Activated CD8-positive, alpha-beta memory T cell treated with anti-CD3 and anti-CD28 coated beads, Interleukin-2, amount 50 U/mL, for 48 hours (primary cell): ENCODE measurements at regions not wholly inside any gene's neighbourhood (a gene's known extent, or its start where the extent isn't known, plus 50 kb on each side); places are given as distances from the start of the nearest gene placed in this dataset.
A peak's percentile ranks its signal among the peaks of the same experiment; 100 is the strongest.

Experiments
- DNase-seq: peaks from one replicate; pipeline ENCODE4 v3.0.0-alpha.2; 2020

DNA sequence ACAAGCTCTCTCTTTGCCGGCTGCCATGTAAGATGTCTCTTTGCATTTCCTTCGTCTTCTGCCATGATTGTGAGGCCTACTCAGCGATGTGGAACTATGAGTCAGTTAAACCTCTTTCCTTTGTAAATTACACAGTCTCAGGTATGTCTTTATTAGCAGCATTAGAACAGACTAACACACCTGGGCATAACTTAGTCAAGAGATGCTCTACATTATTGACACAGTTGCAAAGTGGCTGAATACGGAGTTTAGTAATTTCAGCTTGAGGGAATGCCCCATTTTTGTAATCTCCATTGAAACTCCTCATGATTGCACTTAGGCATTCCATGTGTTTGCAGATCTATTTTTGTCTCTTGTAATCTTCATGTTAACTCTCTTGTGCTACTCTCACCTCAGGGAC lies 299.5 kb upstream of the HAND2 start:
- DNase-seq: no peak

DNA sequence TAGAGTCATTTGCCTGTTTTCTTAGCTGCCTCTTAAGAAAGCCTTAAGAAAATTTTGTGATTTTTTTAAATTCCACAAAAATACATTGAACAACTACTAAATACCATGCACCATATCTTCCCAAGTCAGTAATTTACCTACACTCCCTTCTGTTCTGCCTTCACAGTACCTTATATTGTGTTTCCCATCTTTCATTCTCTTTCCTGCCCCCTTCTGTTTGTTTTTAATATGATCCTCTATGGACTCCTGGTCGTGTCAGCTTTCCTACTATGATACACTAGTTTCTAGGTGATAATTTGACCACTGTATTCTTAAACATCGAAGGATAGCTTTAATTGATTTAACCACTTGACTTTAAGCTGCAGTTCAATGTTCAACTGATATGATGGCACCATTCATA lies 297.7 kb upstream of the HAND2 start:
- no peak for DNase-seq

- no peak for DNase-seq
These were observed 291.8 kb upstream of the HAND2 start for GRCh38 chr4:173821876-173822275.

GRCh38 chr4:173821036-173821435 lies 291.0 kb upstream of the HAND2 start:
- DNase-seq: no peak

- no peak for DNase-seq
These were observed 277.3 kb upstream of the HAND2 start for GRCh38 chr4:173807347-173807746.

GRCh38 chr4:173805884-173806283 lies 275.9 kb upstream of the HAND2 start:
- no peak for DNase-seq

DNA sequence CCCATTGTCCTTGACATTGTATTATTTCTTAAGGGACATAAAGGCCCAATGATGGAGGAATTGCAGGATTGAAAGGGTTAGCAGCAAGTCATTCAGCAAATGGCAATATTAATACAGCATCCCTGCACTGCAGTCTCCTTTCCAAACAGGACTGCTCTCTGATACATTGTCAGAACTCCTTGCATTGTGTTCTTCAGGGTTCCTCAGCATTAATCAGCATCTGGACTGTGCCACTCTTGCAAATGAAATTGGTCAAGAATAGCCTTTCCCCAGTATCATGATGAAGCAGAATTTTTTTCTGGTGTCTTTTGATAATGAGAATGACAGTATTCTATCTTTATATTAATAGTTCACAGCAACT lies 272.6 kb upstream of the HAND2 start:
- no peak for DNase-seq

GRCh38 chr4:173801876-173802661 lies 272.0 kb upstream of the HAND2 start:
- no peak for DNase-seq

DNA sequence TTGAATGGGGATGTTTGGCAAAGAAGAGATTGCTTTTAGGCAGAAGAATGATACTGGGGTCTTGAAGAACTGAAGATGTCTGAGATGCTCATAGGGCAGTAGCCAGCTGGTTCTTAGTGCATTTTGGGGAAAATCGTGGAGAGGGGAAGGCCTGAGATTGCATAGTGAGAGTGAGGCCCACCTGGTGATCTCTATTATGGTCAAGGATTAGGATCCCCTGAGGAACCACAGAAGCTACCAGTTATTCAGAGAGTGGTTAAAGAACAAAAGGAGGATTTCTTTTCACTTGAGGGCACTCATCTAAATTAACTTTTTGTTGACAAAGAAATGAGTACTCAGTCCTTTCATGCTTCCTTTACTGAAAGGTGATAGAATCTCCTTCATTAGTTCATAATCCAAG lies 271.3 kb upstream of the HAND2 start:
- DNase-seq: no peak

GRCh38 chr4:173797296-173797695 lies 267.3 kb upstream of the HAND2 start:
- DNase-seq: no peak

GRCh38 chr4:173794662-173795061 lies 264.6 kb upstream of the HAND2 start:
- DNase-seq: no peak

DNA sequence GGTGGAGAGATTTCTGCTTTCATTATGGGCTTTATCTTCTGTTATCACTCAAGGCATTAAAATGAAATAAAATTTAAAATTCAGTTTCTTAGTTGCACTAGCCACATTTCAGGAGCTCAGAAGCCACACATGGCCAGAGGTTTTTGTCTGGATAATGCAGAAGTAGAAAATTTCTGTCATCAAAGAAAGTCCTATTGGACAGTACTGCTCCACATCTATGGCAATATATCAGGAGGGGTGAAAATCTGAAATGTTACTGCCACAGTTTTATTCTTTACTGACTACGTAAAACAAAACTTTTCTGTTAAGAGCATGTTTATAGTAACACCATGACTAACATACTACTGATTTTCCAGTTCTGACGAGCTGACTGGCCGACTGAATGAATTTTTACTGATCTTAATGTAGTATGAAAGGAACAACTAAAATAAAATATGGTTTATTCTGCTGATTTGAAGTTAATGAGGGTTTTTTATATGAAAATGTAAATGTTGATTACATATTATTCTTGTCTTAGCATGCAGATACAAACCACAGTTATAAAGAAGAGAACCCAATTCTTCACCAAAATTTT lies 264.0 kb upstream of the HAND2 start:
- DNase-seq: no peak

- no peak for DNase-seq
These were observed 252.6 kb upstream of the HAND2 start for GRCh38 chr4:173782660-173783059.

DNA sequence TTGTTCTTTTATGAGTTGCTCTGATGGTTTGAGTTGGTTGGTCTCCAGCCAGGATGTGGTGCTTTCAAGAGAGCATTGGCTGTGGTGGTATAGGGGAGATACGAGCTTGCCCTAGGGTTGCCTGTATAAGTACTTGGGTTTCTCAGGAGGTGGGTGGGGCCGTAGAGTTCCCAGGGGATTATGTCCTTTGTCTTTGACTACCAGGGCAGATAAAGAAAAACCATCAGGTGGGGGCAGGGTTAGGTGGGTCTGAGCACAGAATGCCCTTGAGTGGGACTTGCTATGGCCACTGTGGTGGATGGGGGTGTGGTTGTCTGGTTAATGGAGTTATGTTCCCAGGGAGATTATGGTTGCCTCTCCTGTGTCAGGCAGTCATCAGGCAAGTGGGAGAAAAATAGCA lies 247.9 kb upstream of the HAND2 start:
- no peak for DNase-seq

- DNase-seq: no peak
These were observed 247.4 kb upstream of the HAND2 start for GRCh38 chr4:173777421-173777820.

DNA sequence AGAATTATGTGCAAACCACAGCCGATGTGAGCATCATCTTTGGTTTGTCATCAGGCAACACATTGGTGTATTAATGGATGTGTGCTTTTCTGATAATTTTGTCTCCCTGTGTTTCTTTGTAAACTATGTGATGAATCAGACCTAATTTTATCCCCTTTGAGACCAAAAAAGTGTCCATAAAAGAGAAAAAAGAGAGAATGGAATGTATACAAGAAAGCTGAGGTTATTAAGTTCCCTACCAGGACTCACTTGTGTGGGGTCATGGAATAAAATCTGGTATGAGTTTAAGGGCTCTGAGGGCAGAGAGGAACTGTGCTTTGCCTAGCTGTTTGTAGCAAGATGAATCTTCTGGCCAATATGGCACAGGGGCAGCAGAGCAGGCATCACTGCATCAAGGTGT lies 239.5 kb upstream of the HAND2 start:
- no peak for DNase-seq

DNA sequence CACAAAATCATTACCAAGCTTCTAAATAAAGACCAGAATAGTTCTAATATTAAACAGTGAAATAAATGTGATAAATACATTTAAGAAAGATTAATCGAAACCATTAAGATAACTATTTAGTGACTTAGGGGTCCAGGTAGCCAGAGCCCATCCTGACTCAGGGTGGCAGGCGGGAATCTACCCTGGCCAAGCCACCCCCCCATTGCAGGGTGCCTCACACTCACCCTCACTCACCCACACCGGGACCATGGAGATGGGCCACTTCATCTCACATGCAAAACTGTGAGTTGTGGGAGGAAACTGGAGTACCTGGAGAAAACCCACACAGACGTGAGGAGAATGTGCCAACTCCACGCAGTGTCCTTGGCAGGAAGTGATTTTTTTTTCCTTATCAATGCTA lies 237.6 kb upstream of the HAND2 start:
- DNase-seq: no peak

DNA sequence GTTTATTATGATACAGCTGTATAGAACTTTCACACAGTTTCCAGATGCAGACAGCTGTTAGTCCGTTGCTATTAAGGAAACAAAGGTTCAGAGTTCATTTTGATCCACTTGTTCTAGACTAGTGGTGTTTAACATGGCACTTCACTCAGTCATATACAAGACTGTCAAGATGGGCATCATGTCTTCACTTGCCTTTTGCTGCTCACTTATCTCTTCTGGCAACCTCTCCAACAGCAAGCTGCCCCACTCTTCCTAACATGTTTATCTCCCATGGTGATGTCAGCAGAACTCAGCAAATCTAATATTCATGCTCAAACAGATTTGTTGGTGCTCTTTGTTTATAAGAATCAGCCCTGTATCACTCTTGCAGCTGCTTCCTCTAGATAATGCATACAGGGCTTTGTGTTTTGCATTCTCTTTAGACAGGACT lies 236.2 kb upstream of the HAND2 start:
- DNase-seq: no peak

GRCh38 chr4:173765751-173766150 lies 235.7 kb upstream of the HAND2 start:
- no peak for DNase-seq

DNA sequence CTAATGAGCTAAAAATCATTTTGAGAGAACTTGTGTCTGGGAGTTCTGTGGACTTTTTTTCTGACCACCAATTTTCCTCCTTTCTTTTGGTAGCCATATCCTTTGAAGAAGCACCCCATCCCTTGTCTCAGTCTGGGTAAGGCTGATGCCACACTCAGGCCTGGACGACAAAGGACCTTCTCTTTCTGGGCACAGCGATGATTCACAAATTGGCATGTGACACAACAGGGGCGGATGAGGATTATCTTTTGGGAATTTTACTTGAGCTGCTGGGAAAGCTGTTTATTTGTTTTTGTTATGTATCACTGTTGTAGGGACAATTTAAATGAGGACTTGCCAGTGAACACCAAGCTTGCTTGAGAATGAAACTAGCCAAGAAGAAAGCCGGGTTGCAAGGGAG lies 233.4 kb upstream of the HAND2 start:
- no peak for DNase-seq

- DNase-seq: no peak
These were observed 231.9 kb upstream of the HAND2 start for GRCh38 chr4:173761938-173762337.

GRCh38 chr4:173761236-173761635 lies 231.2 kb upstream of the HAND2 start:
- no peak for DNase-seq

GRCh38 chr4:173758132-173758531 lies 228.1 kb upstream of the HAND2 start:
- no peak for DNase-seq

GRCh38 chr4:173753408-173753807 lies 223.4 kb upstream of the HAND2 start:
- no peak for DNase-seq

- DNase-seq: peak; percentile 63
These were observed 222.7 kb upstream of the HAND2 start for GRCh38 chr4:173752610-173753230.
